ENCODE measurements at regions not wholly inside any gene's neighbourhood (a gene's known extent, or its start where the extent isn't known, plus 50 kb on each side); places are given as distances from the start of the nearest gene placed in this dataset.

DNA sequence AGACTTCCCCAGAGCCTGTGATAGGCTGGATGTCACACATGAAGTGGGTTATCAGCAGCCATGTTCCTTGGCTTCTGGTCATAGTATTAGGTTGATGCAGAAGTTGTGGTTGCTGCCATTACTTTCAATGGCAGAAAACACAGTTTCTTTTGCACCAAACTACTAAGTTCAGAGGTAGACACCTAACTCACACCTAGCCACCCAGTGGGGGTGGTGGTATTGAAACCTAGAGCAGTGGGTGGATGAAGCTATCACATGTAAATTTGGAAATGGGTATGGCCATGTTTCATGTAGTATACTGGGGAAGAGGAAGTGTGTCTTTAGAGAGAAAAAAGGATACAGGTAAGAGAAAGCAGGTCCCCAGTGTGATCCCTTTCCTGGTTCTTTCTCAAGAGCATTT is 347.9 kb upstream of the SEMA6A start:
- TF ChIP-seq, protein P1, sequence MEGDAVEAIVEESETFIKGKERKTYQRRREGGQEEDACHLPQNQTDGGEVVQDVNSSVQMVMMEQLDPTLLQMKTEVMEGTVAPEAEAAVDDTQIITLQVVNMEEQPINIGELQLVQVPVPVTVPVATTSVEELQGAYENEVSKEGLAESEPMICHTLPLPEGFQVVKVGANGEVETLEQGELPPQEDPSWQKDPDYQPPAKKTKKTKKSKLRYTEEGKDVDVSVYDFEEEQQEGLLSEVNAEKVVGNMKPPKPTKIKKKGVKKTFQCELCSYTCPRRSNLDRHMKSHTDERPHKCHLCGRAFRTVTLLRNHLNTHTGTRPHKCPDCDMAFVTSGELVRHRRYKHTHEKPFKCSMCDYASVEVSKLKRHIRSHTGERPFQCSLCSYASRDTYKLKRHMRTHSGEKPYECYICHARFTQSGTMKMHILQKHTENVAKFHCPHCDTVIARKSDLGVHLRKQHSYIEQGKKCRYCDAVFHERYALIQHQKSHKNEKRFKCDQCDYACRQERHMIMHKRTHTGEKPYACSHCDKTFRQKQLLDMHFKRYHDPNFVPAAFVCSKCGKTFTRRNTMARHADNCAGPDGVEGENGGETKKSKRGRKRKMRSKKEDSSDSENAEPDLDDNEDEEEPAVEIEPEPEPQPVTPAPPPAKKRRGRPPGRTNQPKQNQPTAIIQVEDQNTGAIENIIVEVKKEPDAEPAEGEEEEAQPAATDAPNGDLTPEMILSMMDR (IDR thresholded peaks at IDR 0.05): no peak
- TF ChIP-seq POLR2A (IDR thresholded peaks at IDR 0.05): no peak

Measured in thyroid gland (tissue), 4 donors.